Activated CD4-positive, alpha-beta T cell treated with anti-CD3 and anti-CD28 coated beads for 4 hours (primary cell): ENCODE measurements at regions not wholly inside any gene's neighbourhood (a gene's known extent, or its start where the extent isn't known, plus 50 kb on each side); places are given as distances from the start of the nearest gene placed in this dataset.

Experiments
- DNase-seq, 2 donors: peaks; one replicate each; pipeline ENCODE4 v3.0.0-alpha.2; 2020

DNA sequence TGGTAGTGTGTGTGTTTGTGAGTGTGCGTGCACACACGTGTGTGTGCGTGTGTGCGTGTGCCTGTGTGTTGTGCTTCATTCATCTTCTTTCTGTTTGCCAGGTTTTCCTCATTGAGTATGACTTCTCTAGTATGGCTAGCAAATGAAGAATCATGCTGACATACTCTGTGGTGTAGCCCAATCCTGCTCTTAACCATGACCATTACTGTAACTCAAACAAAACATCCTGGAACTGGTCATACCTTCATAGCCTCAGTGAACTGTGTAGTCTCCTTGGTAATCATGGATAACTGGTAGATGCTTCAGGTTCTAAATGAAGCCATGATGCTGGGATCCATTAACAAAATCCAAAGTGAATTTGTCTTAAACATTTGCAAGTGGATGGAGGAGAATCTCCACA, 1117.7 kb downstream of the BCL11B start:
- DNase-seq, result no peak

DNA sequence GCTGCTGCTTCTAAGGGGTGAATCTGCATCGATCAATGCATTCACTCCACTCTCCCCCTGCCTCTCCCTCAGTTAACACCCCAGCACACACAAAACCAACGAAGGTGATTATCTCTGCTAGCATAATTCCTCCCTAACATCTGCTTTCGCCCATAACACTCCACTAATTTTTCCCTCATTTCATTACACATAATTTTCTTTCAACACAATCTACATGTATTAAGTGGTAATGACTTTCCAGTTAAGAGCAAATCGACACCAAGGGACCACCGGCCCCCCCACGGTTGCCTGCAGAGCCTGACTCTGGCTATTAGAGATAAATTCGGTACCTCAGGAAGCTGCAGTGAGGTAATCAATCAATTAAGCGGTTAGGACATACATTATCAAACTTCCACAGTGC, 1115.6 kb downstream of the BCL11B start:
- no peak for DNase-seq

DNA sequence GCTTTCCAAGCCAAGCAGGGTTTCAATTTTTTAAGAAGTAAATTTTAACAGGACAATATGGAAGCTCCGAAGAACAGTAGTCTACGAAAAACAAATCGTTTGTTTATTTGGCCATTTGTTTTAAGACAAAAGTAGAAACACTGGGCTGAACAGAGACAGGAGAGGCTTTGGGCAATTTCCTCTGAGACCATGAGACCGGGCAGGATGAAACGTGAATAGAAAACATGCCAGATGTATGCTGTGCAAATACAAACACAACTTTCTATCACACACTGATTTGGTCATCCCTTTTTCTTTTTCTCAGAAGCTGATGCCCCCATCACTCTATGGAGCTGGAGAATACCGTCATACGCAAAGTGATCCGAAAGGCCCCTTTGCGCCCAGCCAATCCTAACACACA, 1111.1 kb downstream of the BCL11B start:
- DNase-seq, result no peak

DNA sequence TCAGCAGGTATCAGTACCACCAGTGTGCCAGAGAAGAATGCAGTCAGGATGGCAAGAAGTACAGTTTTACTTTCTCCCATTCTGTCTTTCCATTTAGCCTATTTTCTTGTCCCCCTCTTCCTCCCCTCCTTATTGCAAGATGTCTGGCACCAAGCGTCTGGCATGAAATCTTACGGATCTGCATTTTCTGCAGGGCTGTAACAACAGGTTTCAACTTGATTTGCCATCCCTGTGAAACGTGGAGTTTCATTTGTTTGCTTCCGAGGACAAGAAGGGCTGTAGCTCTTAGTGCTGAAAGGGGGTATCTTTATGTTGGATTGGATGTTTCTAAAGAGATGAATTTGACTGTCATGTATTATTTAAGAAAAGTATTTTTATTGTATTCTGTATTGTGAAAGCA, 1110.6 kb downstream of the BCL11B start:
- no peak for DNase-seq

DNA sequence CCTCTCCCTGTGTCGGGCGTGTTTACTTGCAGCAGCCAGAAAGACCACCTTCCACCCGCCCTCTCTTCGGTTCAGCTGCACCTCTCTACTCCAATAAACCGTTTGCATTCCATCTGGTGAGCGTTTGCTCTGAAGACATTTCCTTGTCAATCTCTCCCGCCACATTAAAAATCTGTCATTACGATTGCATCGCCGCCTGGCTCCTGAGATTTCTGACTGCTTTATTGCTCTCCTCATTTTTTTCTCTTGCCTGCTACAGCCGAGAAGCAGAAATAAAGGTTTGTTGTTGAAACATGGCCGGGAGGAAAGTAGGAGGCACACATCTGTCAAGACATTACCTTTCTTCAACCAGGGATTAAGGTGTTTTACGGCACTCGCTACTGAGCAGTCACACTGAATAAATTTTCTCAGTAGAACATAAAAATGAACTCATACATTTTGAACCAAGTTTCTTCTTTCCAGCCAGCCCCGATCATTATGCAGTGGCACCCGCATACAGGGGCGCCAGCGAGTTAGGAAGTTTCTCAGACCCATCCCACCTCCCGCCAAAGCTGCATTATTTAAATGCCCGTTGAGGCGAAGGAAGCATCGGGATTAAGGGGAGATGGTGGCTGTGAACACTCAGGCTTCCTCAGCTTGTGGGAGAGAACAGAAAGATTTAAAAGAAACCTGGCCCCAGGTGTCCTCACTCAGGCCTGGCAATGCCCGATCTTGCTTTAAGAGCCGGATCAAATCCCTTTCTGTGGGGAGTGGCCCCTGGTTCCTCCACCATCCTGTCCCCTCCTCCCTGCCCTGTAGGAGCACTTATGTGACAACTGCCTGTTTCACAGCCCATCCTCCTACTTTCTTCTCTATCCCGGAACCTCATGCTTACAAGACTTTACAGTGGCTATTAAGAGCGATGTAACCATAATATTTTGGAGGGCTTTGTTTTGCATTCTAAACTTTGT, 1108.9 kb downstream of the BCL11B start:
- DNase-seq, result no peak

DNA sequence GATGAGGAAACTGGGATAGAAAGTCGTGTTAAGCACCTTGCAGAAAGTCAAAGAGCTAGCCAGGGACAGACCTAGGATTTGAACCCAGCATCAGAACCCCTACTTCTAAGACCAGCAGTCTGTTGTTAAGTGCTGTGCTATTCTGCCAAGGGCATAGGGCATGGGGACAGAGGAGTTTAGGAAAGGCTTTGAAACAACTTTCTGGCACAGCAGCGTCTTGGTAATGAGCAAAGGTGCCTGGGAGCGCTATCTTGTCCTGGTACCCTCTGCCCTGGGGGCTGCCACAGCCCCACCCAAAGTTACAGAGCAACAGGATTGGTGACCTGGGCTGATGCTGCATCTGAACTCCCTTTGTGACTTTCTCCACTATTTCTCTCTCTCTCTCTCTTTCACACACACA, 1108.1 kb downstream of the BCL11B start:
- no peak for DNase-seq

DNA sequence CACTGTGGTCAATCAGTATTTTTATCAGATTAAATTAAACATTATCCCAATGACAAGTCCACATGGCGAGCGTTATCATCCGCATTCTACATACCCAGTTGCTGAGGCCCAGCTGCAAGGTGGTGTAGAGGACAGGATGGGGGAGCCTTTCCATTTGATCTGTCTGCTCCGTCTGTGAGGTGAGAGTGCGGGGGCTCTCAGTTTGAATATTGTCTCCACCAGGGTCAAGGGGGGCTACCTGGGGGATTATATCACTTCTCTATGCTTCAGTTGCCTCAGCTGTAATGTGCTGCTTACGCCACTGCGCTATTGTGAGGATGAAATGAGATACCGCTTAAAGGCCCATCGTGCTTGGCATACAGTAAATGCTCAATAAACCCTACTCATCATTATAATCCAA, 1106.0 kb downstream of the BCL11B start:
- DNase-seq, result no peak

DNA sequence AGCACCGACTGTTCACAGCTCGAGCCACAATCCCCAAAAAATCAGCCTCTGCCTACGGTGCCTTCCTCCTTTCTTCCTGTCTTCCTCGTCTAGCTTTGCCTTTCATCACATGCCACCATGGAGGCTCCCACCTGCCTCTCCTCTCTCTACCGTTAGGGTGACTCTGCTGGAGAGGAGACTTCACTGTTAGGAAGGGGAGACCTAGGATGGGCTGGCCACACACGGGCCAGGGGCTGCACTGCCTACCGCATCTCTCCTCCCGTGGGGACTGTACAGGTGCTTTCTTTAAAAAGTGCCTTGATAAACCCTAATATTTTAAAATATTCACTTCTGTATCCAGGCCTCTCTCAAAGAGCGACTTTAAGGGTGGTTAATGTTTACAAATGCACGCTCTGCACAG, 1104.7 kb downstream of the BCL11B start:
- no peak for DNase-seq

DNA sequence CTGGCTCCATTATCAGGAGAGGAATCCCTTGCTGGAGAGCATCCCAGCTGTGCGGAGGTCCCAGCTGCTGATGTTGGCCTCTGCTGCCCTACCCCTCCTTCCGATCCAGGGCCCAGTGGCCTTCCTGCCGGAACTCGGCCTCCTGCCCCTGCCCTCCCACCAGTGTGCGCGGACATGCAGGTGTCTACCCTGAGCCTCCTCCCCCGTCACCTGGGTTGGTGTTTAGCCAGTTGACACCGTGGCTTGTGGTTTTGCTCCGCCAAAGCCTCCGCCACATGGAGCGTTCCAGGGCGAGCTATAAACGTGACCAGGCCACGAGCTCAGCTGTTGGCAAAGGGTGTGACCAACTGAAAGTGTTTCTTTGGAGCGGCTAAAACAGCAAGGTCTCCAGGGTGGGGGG, 1104.3 kb downstream of the BCL11B start:
- DNase-seq, result no peak

DNA sequence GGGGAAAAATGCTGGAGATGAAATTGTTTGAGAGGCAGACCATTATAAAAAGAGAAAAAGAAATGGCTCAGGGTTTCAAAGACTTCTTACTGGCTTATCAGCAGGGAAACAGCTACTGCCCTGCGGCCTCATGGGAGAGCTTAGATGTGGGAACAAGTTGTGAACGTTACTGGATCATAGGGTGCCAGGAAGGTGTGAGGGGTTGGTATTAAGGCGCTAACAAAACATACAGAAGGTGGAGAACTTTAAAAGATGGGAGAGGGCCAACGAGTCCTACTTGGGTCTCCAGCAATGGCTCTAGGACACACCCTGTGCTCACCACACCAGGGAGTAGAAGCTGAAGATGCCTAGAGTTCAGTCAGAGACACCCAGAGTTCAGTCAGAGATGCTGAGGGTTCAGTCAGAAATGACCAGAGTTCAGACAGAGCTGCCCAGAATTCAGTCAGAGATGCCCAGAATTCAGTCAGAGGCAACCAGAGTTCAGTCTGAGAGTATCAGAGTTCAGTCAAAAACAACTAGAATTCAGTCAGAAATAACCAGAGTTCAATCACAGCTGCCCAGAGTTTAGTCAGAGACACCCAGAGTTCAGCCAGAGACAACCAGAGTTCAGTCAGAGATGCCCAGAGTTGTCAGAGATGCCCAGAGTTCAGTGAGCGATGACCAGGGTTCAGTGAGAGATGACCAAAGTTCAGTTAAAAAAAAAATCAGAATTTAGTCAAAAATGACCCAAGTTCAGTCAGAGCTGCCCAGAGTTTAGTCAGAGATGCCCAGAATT, 1103.6 kb downstream of the BCL11B start:
- no peak for DNase-seq

DNA sequence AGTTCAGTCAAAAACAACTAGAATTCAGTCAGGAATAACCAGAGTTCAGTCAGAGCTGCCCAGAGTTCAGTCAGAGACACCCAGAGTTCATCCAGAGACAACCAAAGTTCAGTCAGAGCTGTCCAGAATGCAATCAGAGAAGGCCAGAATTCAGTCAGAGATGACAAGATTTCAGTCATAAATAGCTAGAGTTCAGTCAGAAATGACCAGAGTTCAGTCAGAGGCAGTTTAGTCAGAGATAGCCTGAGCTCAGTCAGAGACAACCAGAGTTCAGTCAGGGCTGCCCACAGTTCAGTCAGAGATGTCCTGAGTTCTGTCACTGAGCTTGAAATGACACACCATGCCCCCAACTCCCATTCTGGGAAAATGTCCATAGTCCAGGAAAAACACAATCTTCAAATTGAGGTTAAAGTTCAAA, 1102.8 kb downstream of the BCL11B start:
- no peak for DNase-seq

DNA sequence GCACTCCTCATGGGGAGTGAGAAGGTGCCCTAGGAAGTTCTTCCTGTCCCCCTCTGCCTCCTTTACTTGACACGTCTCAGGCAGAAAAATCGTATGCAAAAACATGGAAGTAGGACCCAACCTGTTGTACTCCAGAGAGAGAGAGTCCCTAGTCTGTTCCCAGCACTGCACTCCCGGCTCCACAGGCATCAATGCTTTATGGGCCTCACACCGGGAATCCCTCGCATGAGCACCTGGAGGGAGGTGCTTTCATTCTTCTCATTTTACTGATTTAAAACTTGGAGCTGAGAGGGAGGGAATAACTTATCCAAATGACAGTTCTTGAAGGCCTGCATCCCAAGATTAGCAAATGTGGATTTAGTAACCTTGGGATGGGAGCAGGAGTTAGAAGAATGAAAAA, 1101.4 kb downstream of the BCL11B start:
- DNase-seq, result no peak

DNA sequence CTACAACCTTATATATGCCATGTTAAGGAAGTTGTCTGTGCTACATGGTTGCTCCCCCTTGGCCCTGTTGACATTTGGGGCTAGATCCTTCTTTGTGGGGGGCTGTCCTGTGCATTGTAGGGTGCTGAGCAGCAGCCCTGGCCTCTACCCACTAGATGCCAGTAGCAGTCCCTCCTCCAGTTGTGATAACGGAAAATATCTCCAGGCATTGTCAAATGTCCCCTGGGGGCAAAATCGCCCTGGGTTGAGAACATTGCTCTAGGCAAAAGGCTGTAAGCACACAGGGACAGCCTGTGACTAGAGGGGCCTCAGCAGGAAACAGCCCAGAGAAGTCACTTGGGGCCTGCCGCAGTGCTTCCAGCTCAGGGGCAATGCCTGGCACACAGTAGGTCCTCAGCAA, 1100.3 kb downstream of the BCL11B start:
- no peak for DNase-seq

DNA sequence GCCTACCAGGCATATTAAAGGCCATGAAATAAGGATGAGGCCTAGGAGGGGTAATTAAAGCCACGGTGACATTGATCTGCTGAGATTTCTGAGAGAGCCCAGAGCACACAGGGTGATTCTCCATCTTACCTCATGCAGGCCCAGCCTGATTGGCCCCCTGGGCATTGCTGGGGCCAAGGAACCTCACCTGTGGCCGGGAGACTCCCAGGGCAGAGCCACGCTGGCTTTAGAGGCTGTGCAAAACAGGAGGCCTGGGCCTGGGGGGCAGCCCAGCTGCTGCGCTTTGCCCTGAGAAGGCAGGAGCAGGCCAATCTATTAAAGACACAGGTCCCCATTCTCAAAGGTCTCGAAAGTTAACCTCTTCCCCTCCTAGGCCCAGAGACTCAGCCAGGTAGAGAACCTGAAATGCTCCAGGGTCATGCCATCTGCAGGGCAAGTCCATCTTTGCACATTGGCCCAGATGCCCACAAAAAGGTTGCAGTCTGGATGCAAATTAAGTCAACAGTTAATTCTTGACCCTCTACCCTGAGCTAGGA, 1099.7 kb downstream of the BCL11B start:
- no peak for DNase-seq

DNA sequence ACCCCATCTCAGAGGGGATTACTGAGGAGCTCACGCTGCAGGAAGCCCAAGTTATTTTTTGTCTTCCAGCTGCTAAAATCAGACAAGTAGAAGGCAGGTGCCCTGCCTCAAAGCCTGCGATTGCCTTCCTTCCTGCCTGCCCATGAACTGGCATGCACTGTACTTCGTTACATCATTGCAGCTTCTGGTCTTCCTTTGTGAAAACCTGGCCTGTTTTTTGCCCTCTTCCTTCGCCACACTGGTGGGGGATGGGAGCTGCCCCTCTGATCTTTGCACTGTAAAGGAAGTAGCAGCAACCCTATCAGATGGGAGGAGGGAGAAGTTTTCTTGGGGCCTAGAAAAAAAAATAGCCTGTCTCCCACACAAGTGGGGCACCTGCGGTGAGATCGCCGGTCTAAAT, 1098.7 kb downstream of the BCL11B start:
- DNase-seq, result peak; percentile 48 to 53

DNA sequence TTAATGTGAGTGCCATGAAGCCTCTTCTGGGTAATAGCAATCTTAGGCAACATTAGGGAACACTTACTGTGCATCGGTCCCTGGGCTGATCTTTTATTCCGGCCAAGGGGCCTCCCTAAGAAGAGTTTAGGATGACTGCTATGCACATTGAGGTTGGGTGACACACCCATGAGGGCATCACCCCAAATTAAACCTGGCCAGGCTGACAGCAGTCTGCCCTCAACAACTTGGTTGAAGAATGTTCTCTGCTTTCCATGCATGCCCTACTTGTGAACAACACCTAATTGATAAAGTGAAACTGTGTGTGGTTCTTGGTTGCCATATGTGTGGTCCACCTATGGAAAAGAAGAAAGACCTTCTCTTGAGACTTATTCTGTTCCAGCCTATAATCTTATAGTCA, 1098.0 kb downstream of the BCL11B start:
- no peak for DNase-seq

DNA sequence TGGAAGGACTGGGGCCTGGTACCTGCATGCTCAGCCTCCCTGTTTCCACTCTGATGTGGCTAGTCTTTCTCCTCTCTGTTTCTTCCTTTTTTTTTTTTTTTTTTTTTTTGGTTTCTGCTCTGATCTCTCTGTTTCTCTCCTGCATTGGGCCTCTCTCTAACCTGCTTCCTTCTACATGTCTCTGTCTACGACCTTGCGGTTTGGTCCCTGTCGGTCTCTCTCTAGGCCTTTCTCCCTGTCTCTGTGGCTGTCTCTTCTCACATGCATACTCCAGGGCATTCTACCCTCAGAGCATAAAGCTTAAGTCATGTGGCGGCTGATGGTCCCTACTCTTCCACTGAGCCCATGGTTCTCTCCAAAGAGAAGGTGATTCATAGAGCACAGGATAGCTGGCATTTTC, 1096.6 kb downstream of the BCL11B start:
- no peak for DNase-seq

DNA sequence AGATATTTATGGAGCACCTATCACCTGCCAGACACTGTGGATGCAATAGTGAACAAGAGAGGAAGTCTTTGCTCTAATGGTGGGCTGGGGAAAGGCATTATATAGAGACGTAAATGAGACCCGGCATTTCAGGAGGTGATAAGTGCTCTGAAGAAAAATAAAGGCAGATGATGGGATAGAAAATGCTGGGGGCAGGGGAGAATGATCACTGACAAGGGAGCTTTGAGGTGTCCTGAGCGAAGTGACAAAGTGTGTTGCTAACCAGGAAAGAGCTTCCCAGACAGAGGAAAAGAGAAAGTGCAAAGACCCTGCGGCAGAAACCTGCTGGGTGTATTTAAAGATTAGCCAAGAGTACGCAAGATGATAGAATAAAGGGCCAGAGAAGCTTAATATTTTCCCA, 1096.1 kb downstream of the BCL11B start:
- DNase-seq, result no peak

DNA sequence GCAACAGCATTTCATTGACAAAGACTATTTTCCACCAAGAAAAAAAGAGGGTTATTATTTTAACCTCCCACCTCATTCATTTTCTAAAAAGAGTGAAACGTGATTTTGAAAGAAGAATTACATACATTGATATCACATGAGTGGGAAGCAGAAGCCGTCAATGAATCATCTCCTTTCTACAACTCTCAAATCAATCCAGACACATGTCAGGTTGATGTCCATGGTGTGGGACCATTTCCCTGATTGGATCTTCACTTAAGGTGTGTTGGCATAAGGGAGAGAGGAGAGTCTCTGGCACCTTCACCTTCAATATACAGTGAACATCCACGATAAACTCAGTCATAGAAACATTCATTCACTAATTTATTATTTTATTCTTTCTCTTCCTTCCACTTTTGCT, 1095.1 kb downstream of the BCL11B start:
- DNase-seq, result no peak

DNA sequence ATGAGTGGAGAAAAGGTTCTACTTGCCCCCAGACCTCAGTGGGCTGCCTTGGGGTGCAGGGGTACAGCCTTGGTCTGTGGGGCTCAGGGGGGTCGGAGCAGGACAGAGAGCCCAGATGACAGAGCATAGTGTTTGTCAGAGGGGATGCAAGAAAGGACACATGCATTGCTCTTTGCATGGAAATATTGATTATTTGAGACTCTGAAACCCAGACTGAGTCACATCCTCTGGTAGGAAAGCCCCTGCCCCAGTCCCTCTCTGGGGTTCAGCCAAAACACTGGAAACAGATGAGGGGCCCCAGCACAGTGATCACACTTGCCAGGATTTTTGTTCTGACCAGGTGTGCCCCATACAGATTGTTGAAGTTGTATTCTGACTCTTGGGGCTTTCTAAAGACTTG, 1094.4 kb downstream of the BCL11B start:
- peak; percentile 74 to 79 for DNase-seq

DNA sequence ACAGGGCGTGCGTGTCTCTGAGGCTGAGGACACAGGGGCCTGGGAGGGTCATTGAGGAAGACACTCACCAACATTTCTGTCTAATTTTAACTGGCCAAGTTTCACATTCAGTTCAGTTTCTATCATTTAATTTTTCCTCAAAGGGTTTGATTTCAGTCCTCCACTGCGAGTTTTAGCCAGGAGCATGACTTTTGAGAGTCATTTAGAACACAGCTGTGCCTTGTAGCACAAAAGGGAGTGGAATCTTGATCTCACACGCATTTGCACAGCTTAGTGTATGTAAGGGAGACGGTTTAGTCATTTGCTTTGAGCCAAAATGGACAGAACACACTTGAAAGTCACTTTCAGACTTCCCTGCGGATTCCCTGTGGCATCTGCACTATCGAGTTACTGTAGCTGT, 1090.8 kb downstream of the BCL11B start:
- no peak for DNase-seq

DNA sequence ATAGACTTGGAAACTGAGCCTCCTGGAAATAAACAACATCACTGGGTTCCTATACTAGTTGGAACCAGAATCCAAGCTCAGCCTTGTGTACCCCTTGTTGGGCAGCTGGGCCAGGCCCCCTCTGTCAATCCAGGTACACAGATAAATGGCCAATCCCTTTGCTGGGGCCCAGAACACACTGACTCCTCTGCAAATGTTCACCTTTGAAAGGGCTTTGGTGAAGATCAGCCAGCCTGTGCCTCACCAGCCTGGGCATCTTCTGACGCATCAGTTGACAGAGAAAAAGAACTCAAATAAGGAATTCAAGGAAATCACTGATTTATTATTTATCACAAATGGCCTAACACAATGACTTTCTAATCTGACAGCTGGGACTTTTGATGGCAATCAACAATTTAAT, 1090.2 kb downstream of the BCL11B start:
- DNase-seq, result peak; percentile 41 to 46

DNA sequence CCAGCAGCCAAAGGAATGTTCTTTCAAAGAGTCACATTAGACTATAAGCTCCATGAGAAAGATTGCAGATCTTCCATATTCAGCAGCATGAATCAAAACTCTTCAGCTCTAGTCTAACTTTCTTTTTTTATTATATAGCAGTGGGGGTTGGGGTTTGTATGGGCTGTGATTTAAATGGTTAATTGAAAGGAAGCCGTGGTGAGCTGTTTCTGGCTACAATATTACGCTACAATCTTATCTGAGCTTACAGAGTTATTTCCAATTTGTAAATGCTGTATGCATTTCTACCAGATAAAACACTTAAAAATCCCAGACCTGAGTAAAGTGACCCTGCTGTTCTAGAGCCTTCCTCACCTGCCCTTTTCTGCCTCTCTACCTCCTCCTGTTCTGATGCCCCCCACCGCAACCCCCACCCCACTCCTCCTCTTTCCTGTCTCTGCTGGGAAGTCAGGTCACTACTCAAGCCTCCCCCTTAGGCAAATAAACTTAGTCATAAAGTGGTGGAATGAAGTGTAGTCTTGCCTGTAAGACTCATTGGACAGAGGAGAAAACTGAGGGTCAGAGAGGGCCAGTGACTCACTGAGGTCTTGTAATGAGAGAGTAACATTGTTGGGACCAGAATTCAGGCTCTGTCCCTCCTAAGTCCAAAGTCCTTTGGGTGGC, 1089.5 kb downstream of the BCL11B start:
- peak; percentile 62 to 68 for DNase-seq
